Dendritic cell treated with granulocyte-macrophage colony-stimulating factor and Interleukin-4, amounts not matched to agents 40 ng/mL and 50 ng/mL, for 4 days (primary cell): ENCODE measurements at regions not wholly inside any gene's neighbourhood (a gene's known extent, or its start where the extent isn't known, plus 50 kb on each side); places are given as distances from the start of the nearest gene placed in this dataset.
A peak's percentile ranks its signal among the peaks of the same experiment; 100 is the strongest.

Source experiments
- H3K27ac Mint-ChIP-seq: one replicate; pipeline ENCODE4 v1.8.0; 2022; ENCODE audit warnings: mild to moderate bottlenecking, mixed read lengths
- H3K27me3 Mint-ChIP-seq: one replicate; pipeline ENCODE4 v1.8.0; 2022; ENCODE audit warnings: mild to moderate bottlenecking, mixed read lengths
- H3K36me3 Mint-ChIP-seq: one replicate; pipeline ENCODE4 v1.8.0; 2022; ENCODE audit warnings: low read depth, mixed read lengths
- H3K4me1 Mint-ChIP-seq: one replicate; pipeline ENCODE4 v1.8.0; 2022; ENCODE audit warnings: low read depth, mixed read lengths
- H3K4me3 Mint-ChIP-seq: one replicate; pipeline ENCODE4 v1.8.0; 2022; ENCODE audit warnings: mild to moderate bottlenecking, moderate library complexity, mixed read lengths
- H3K9me3 Mint-ChIP-seq: one replicate; pipeline ENCODE4 v1.8.0; 2022; ENCODE audit warnings: mixed read lengths
- intact Hi-C: fragments of 100-400 bp; cut with micrococcal nuclease; formaldehyde crosslinking; loops from one replicate; pipeline ENCODE4 v1.15.0; 2022

GRCh38 chr3:72548981-72549380, 299.3 kb downstream of the SHQ1 start:
- Mint-ChIP-seq H3K27me3 (peaks cover 5% of the 10 kb centered on the region), H3K9me3 (no peaks in the 10 kb centered on the region), H3K4me1 (peaks cover 37% of the 10 kb centered on the region), H3K4me3 (no peak overlapping the region), H3K27ac (peak overlapping the region; percentile 58), H3K36me3 (no peaks in the 10 kb centered on the region)
- intact Hi-C loops: no loop called here

- Mint-ChIP-seq H3K9me3 (no peaks in the 10 kb centered on the region), H3K27ac (no peak overlapping the region), H3K27me3 (peaks cover 5% of the 10 kb centered on the region), H3K4me3 (no peak overlapping the region), H3K36me3 (no peaks in the 10 kb centered on the region), H3K4me1 (peaks cover 37% of the 10 kb centered on the region)
- intact Hi-C loops: no loop called here
These were observed 299.8 kb downstream of the SHQ1 start for GRCh38 chr3:72548461-72548860.

- Mint-ChIP-seq H3K4me1 (peaks cover 44% of the 10 kb centered on the region), H3K27ac (no peak overlapping the region), H3K27me3 (peaks cover 5% of the 10 kb centered on the region), H3K9me3 (no peaks in the 10 kb centered on the region), H3K4me3 (no peak overlapping the region), H3K36me3 (no peaks in the 10 kb centered on the region)
- intact Hi-C loops: no loop called here
These were observed 301.1 kb downstream of the SHQ1 start for GRCh38 chr3:72547183-72547582.

GRCh38 chr3:72544239-72544638, 304.0 kb downstream of the SHQ1 start:
- Mint-ChIP-seq H3K27me3 (peaks cover 4% of the 10 kb centered on the region), H3K27ac (no peak overlapping the region), H3K9me3 (no peaks in the 10 kb centered on the region), H3K36me3 (no peaks in the 10 kb centered on the region), H3K4me1 (peaks cover 36% of the 10 kb centered on the region), H3K4me3 (no peak overlapping the region)
- intact Hi-C loops: no loop called here

- H3K27ac Mint-ChIP-seq: no peak overlapping the region
- intact Hi-C loops: no loop called here
These were observed 305.0 kb downstream of the SHQ1 start for GRCh38 chr3:72543246-72543645.

GRCh38 chr3:72542781-72543180, 305.5 kb downstream of the SHQ1 start:
- Mint-ChIP-seq H3K4me1 (peaks cover 35% of the 10 kb centered on the region), H3K36me3 (no peaks in the 10 kb centered on the region), H3K27me3 (peaks cover under 1% of the 10 kb centered on the region), H3K4me3 (no peak overlapping the region), H3K27ac (no peak overlapping the region), H3K9me3 (no peaks in the 10 kb centered on the region)
- intact Hi-C loops: no loop called here

More at GRCh38 chr3:72543246-72543645, 305.0 kb downstream of the SHQ1 start:
- Mint-ChIP-seq H3K4me3 (no peak overlapping the region), H3K36me3 (no peaks in the 10 kb centered on the region), H3K4me1 (peaks cover 33% of the 10 kb centered on the region), H3K27me3 (peaks cover 2% of the 10 kb centered on the region), H3K9me3 (no peaks in the 10 kb centered on the region)

- H3K27ac Mint-ChIP-seq: no peak overlapping the region
- intact Hi-C loops: no loop called here
- no peak overlapping the region for H3K4me3 Mint-ChIP-seq
These were observed 308.4 kb downstream of the SHQ1 start for GRCh38 chr3:72539856-72540255.

GRCh38 chr3:72538070-72538745, 310.0 kb downstream of the SHQ1 start:
- no peaks in the 10 kb centered on the region for H3K9me3 Mint-ChIP-seq
- intact Hi-C loops: no loop called here
- peaks cover 5% of the 10 kb centered on the region for H3K27me3 Mint-ChIP-seq
- no peaks in the 10 kb centered on the region for H3K36me3 Mint-ChIP-seq
- no peak overlapping the region for H3K4me3 Mint-ChIP-seq
- H3K4me1 Mint-ChIP-seq: peaks cover 61% of the 10 kb centered on the region
- peak overlapping the region; percentile 22 for H3K27ac Mint-ChIP-seq

More at GRCh38 chr3:72539856-72540255, 308.4 kb downstream of the SHQ1 start:
- Mint-ChIP-seq H3K4me1 (peaks cover 47% of the 10 kb centered on the region), H3K27me3 (no peaks in the 10 kb centered on the region), H3K9me3 (no peaks in the 10 kb centered on the region), H3K36me3 (no peaks in the 10 kb centered on the region)

GRCh38 chr3:72537448-72537847, 310.8 kb downstream of the SHQ1 start:
- Mint-ChIP-seq H3K27ac (no peak overlapping the region), H3K9me3 (no peaks in the 10 kb centered on the region), H3K27me3 (peaks cover 6% of the 10 kb centered on the region), H3K4me3 (no peak overlapping the region), H3K36me3 (no peaks in the 10 kb centered on the region), H3K4me1 (peaks cover 57% of the 10 kb centered on the region)
- intact Hi-C loops: no loop called here

GRCh38 chr3:72536878-72537267, 311.4 kb downstream of the SHQ1 start:
- Mint-ChIP-seq H3K4me1 (peaks cover 61% of the 10 kb centered on the region), H3K9me3 (no peaks in the 10 kb centered on the region), H3K27ac (no peak overlapping the region)

GRCh38 chr3:72536206-72536877, 311.9 kb downstream of the SHQ1 start:
- Mint-ChIP-seq H3K4me3 (no peak overlapping the region), H3K4me1 (peaks cover 61% of the 10 kb centered on the region), H3K27me3 (peaks cover 11% of the 10 kb centered on the region), H3K9me3 (no peaks in the 10 kb centered on the region), H3K27ac (peak overlapping the region; percentile 27), H3K36me3 (no peaks in the 10 kb centered on the region)
- intact Hi-C loops: no loop called here

More at GRCh38 chr3:72536878-72537267, 311.4 kb downstream of the SHQ1 start:
- Mint-ChIP-seq H3K4me3 (no peak overlapping the region), H3K36me3 (no peaks in the 10 kb centered on the region), H3K27me3 (peaks cover 11% of the 10 kb centered on the region)
- intact Hi-C loops: no loop called here

GRCh38 chr3:72535772-72536171, 312.5 kb downstream of the SHQ1 start:
- H3K4me3 Mint-ChIP-seq: no peak overlapping the region
- H3K36me3 Mint-ChIP-seq: no peaks in the 10 kb centered on the region
- H3K9me3 Mint-ChIP-seq: no peaks in the 10 kb centered on the region
- peak overlapping the region; percentile 27 for H3K27ac Mint-ChIP-seq
- intact Hi-C loops: no loop called here
- H3K27me3 Mint-ChIP-seq: peaks cover 11% of the 10 kb centered on the region
- H3K4me1 Mint-ChIP-seq: peaks cover 65% of the 10 kb centered on the region

GRCh38 chr3:72533591-72534473, 314.4 kb downstream of the SHQ1 start:
- Mint-ChIP-seq H3K27ac (peak overlapping the region; percentile 75), H3K9me3 (no peaks in the 10 kb centered on the region), H3K4me3 (peak overlapping the region; percentile 0), H3K4me1 (peaks cover 53% of the 10 kb centered on the region), H3K36me3 (no peaks in the 10 kb centered on the region), H3K27me3 (peaks cover 11% of the 10 kb centered on the region)
- intact Hi-C loops: loop anchor here (5.0 kb wide), 1 partner anchor 37 kb away; no protein-coding TSS in a partner anchor

GRCh38 chr3:72530426-72530825, 317.8 kb downstream of the SHQ1 start:
- no peak overlapping the region for H3K27ac Mint-ChIP-seq
- no peak overlapping the region for H3K4me3 Mint-ChIP-seq
- no peaks in the 10 kb centered on the region for H3K9me3 Mint-ChIP-seq
- H3K36me3 Mint-ChIP-seq: no peaks in the 10 kb centered on the region
- H3K27me3 Mint-ChIP-seq: peaks cover 11% of the 10 kb centered on the region
- peaks cover 30% of the 10 kb centered on the region for H3K4me1 Mint-ChIP-seq
- intact Hi-C loops: loop anchor here (5.0 kb wide), 1 partner anchor 33 kb away; no protein-coding TSS in a partner anchor
